SK-N-SH (cell line): ENCODE measurements at regions not wholly inside any gene's neighbourhood (a gene's known extent, or its start where the extent isn't known, plus 50 kb on each side); places are given as distances from the start of the nearest gene placed in this dataset.

ENCODE experiments used
- CTCF ChIP-seq: fragments of 200-600 bp; sonication (generic); IDR thresholded peaks from 2 replicates; pipeline ENCODE4 v1.6.1; 2017; ENCODE audit warnings: antibody characterized with exemption, mild to moderate bottlenecking, moderate library complexity
- SMC3 ChIP-seq: IDR thresholded peaks from 2 replicates; pipeline ENCODE4 v1.6.1; 2012; ENCODE audit warnings: low read depth, low read length, improper control_type of control experiment

- TF ChIP-seq SMC3 (peak; percentile 18; the same call in 1 of the 2 replicates), CTCF (no peak)
Observed at GRCh38 chr17:74008196-74008595, 195.3 kb upstream of the RPL38 start.
